WTC11 (cell line): ENCODE measurements at regions not wholly inside any gene's neighbourhood (a gene's known extent, or its start where the extent isn't known, plus 50 kb on each side); places are given as distances from the start of the nearest gene placed in this dataset.
A peak's percentile ranks its signal among the peaks of the same experiment; 100 is the strongest.

Experiments used
- ATAC-seq: fragments of 200-7000 bp; cut with Tn5 transposase; 2 replicates; pipeline ENCODE4 v1.10.0; 2021; ENCODE audit warnings: mild to moderate bottlenecking, moderate library complexity
- CTCF ChIA-PET: fragments of 300-600 bp; sonication (Branson Sonifier 250); formaldehyde crosslinking; loops from one replicate; lab custom pipeline; 2021; ENCODE audit warnings: antibody characterized with exemption; lab: Charles Lee
- POLR2A ChIA-PET: fragments of 350-600 bp; sonication (Branson Sonifier 250); formaldehyde crosslinking; loops from one replicate; lab custom pipeline; 2021; ENCODE audit warnings: antibody characterized with exemption; lab: Charles Lee
- DNase-seq: peaks from one replicate; pipeline ENCODE4 v3.0.0; 2021; ENCODE audit warnings: low spot score
- H3K27ac Mint-ChIP-seq: 2 replicates; pipeline ENCODE4 v1.8.0; 2021; ENCODE audit warnings: mixed read lengths
- H3K27me3 Mint-ChIP-seq: 2 replicates; pipeline ENCODE4 v1.8.0; 2021; ENCODE audit warnings: low read depth, mild to moderate bottlenecking, moderate library complexity, mixed read lengths
- H3K36me3 Mint-ChIP-seq: 2 replicates; pipeline ENCODE4 v1.8.0; 2021; ENCODE audit warnings: mixed read lengths
- H3K4me1 Mint-ChIP-seq: 2 replicates; pipeline ENCODE4 v1.8.0; 2022; ENCODE audit warnings: mixed read lengths
- H3K4me3 Mint-ChIP-seq: 2 replicates; pipeline ENCODE4 v1.8.0; 2021; ENCODE audit warnings: mild to moderate bottlenecking, moderate library complexity, mixed read lengths
- H3K9me3 Mint-ChIP-seq: 2 replicates; pipeline ENCODE4 v1.8.0; 2021; ENCODE audit warnings: mixed read lengths
- ATF1 ChIP-seq: sonication (generic); formaldehyde crosslinking; IDR thresholded peaks from 2 replicates; pipeline ENCODE4 v1.8.1; 2023; ENCODE audit warnings: mild to moderate bottlenecking, moderate library complexity, missing genetic modification reagents
- CREM ChIP-seq: sonication (generic); formaldehyde crosslinking; IDR thresholded peaks from 2 replicates; pipeline ENCODE4 v1.8.1; 2022; ENCODE audit warnings: mild to moderate bottlenecking, missing genetic modification reagents, moderate library complexity
- EMX1 ChIP-seq: fragments of 250-450 bp; sonication (Bioruptor Pico); IDR thresholded peaks from 2 replicates; pipeline ENCODE4 v1.8.0; 2021; ENCODE audit warnings: mild to moderate bottlenecking
- FOXJ3 ChIP-seq: sonication (generic); formaldehyde crosslinking; IDR thresholded peaks from 2 replicates; pipeline ENCODE4 v1.9.0; 2021; ENCODE audit warnings: missing genetic modification reagents, mild to moderate bottlenecking, borderline replicate concordance
- FOXP1 ChIP-seq: sonication (generic); formaldehyde crosslinking; IDR thresholded peaks from 2 replicates; pipeline ENCODE4 v1.8.0; 2022; ENCODE audit warnings: missing genetic modification reagents, mild to moderate bottlenecking, moderate library complexity, borderline replicate concordance
- MXD4 ChIP-seq: fragments of 250-450 bp; sonication (Bioruptor Pico); IDR thresholded peaks from 2 replicates; pipeline ENCODE4 v1.8.0; 2021; ENCODE audit warnings: mild to moderate bottlenecking, moderate library complexity, borderline replicate concordance
- MYBL2 ChIP-seq: sonication (generic); formaldehyde crosslinking; IDR thresholded peaks from 2 replicates; pipeline ENCODE4 v1.8.1; 2023; ENCODE audit warnings: mild to moderate bottlenecking, moderate library complexity, missing genetic modification reagents
- PRRX2 ChIP-seq: fragments of 250-450 bp; sonication (Bioruptor Pico); IDR thresholded peaks from 2 replicates; pipeline ENCODE4 v1.8.0; 2021; ENCODE audit warnings: mild to moderate bottlenecking
- ZNF219 ChIP-seq: sonication (generic); formaldehyde crosslinking; IDR thresholded peaks from 2 replicates; pipeline ENCODE4 v1.8.0; 2023; ENCODE audit warnings: missing genetic modification reagents, mild to moderate bottlenecking, borderline replicate concordance
- ZNF416 ChIP-seq: fragments of 250-450 bp; sonication (Bioruptor Pico); IDR thresholded peaks from 2 replicates; pipeline ENCODE4 v1.9.0; 2021; ENCODE audit warnings: mild to moderate bottlenecking, inconsistent platforms
- TF ChIP-seq, protein P1 (sequence below): sonication (generic); formaldehyde crosslinking; IDR thresholded peaks from 2 replicates; pipeline ENCODE4 v1.8.1; 2023; ENCODE audit warnings: mild to moderate bottlenecking, moderate library complexity, missing genetic modification reagents
- TF ChIP-seq, protein P2 (sequence below): sonication (generic); formaldehyde crosslinking; IDR thresholded peaks from 2 replicates; pipeline ENCODE4 v1.8.1; 2023; ENCODE audit warnings: mild to moderate bottlenecking, missing genetic modification reagents, moderate library complexity
- TF ChIP-seq, protein P3 (sequence below): sonication (generic); formaldehyde crosslinking; IDR thresholded peaks from 2 replicates; pipeline ENCODE4 v1.8.1; 2022; ENCODE audit warnings: mild to moderate bottlenecking, moderate library complexity, missing genetic modification reagents
- TF ChIP-seq, protein P4 (sequence below): sonication (generic); formaldehyde crosslinking; conservative IDR thresholded peaks from 2 replicates; pipeline ENCODE4 v1.8.1; 2023; ENCODE audit warnings: mild to moderate bottlenecking, low read depth, missing genetic modification reagents, moderate library complexity
- TF ChIP-seq, protein P5 (sequence below): sonication (generic); formaldehyde crosslinking; IDR thresholded peaks from 2 replicates; pipeline ENCODE4 v1.8.1; 2022; ENCODE audit warnings: missing genetic modification reagents, borderline replicate concordance
- TF ChIP-seq, protein P6 (sequence below): fragments of 250-450 bp; sonication (Bioruptor Pico); IDR thresholded peaks from 2 replicates; pipeline ENCODE4 v1.9.0; 2021; ENCODE audit warnings: mild to moderate bottlenecking
- TF ChIP-seq, protein P7 (sequence below): sonication (generic); formaldehyde crosslinking; IDR thresholded peaks from 2 replicates; pipeline ENCODE4 v1.8.1; 2022; ENCODE audit warnings: low read depth, mild to moderate bottlenecking, moderate library complexity, missing genetic modification reagents, borderline replicate concordance
- TF ChIP-seq, protein P8 (sequence below): sonication (generic); formaldehyde crosslinking; IDR thresholded peaks from 2 replicates; pipeline ENCODE4 v1.8.1; 2023; ENCODE audit warnings: mild to moderate bottlenecking, missing genetic modification reagents

DNA sequence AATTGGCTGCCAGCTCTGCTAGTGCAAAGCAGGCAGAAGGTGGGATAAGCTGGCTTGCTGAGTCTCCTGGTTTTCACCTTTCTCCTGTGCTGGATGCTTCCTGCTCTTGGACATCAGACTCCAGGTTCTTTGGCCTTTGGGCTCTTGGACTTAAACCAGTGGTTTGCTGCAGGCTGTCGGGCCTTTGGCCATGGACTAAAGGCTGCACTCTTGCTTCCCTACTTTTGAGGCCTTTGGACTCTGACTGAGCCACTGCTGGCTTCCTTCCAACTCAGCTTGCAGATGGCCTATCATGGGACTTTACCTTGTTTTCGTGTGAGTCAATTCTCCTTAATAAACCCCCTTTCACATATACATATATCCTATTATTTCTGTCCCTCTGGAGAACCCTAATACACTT is 1293.9 kb upstream of the CDH6 start (continued):
- no peak for TF ChIP-seq ZNF416

DNA sequence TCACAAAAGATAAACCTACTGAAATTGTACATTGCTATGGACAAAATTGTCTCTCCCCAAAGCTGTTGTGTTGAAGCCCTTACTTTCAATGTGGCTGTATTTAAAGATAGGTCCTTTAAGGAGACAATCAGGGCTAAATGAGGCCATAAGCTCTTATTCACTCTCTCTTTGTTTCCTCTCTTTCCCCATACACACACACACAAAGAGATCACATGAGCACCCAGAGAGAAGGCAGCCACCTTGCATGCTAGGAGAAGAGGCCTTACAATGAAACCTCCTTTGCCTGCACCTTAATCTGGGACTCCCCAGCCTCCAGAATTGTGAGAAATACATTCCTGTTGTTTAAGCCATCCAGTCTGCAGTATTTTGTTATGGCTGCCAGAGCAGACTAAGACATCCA is 1295.6 kb upstream of the CDH6 start:
- ChIA-PET POLR2A (no interaction called here), CTCF (no interaction called here)
- H3K9me3 Mint-ChIP-seq = peaks cover 9% of the 10 kb centered on the region; the same call in 1 of the 2 replicates
- TF ChIP-seq, protein P1, sequence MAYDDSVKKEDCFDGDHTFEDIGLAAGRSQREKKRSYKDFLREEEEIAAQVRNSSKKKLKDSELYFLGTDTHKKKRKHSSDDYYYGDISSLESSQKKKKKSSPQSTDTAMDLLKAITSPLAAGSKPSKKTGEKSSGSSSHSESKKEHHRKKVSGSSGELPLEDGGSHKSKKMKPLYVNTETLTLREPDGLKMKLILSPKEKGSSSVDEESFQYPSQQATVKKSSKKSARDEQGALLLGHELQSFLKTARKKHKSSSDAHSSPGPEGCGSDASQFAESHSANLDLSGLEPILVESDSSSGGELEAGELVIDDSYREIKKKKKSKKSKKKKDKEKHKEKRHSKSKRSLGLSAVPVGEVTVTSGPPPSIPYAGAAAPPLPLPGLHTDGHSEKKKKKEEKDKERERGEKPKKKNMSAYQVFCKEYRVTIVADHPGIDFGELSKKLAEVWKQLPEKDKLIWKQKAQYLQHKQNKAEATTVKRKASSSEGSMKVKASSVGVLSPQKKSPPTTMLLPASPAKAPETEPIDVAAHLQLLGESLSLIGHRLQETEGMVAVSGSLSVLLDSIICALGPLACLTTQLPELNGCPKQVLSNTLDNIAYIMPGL (CRISPR knock-in tag) = no peak
- no peak for TF ChIP-seq FOXJ3 (CRISPR knock-in tag)
- TF ChIP-seq, protein P2, sequence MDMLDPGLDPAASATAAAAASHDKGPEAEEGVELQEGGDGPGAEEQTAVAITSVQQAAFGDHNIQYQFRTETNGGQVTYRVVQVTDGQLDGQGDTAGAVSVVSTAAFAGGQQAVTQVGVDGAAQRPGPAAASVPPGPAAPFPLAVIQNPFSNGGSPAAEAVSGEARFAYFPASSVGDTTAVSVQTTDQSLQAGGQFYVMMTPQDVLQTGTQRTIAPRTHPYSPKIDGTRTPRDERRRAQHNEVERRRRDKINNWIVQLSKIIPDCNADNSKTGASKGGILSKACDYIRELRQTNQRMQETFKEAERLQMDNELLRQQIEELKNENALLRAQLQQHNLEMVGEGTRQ = peak; percentile 35; the same call in 1 of the 2 replicates
- TF ChIP-seq, all 79 proteins: peak for 1
- no peaks in the 10 kb centered on the region; the same call in 1 of the 2 replicates for H3K27me3 Mint-ChIP-seq
- no peak overlapping the region for H3K4me3 Mint-ChIP-seq
- H3K4me1 Mint-ChIP-seq = peaks cover 6% of the 10 kb centered on the region
- no peaks in the 10 kb centered on the region; the same call in 1 of the 2 replicates for H3K36me3 Mint-ChIP-seq
- H3K27ac Mint-ChIP-seq = no peak overlapping the region
- DNase-seq (no peak), ATAC-seq (peak; percentile 73; the same call in 1 of the 2 replicates)

DNA sequence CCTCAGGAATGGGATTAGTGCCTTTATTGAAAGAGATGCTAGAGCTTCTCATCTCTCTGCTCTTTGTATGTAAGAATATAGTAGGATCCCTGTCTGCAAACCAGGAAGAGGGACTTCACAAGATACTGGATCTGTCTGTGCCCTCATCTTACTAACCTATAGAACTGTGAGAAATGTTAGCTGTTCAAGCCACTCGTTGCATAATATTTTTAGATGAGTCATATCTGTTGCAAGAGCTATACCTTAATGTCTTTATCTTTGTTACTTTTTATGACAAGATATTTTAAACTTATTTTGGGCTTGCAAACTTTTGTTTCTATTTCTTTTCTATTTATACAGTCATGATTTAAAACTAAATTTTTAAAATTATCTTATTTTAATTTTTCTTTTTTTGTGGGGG is 1296.8 kb upstream of the CDH6 start:
- no peak for ATAC-seq
- no peak for DNase-seq
- Mint-ChIP-seq H3K27ac (no peak overlapping the region), H3K4me3 (no peak overlapping the region), H3K27me3 (no peaks in the 10 kb centered on the region; the same call in 1 of the 2 replicates), H3K9me3 (peaks cover 6% of the 10 kb centered on the region; the same call in 1 of the 2 replicates), H3K4me1 (peaks cover 6% of the 10 kb centered on the region), H3K36me3 (no peaks in the 10 kb centered on the region; the same call in 1 of the 2 replicates)
- no peak for TF ChIP-seq MYBL2 (CRISPR knock-in tag)
- TF ChIP-seq, protein P3, sequence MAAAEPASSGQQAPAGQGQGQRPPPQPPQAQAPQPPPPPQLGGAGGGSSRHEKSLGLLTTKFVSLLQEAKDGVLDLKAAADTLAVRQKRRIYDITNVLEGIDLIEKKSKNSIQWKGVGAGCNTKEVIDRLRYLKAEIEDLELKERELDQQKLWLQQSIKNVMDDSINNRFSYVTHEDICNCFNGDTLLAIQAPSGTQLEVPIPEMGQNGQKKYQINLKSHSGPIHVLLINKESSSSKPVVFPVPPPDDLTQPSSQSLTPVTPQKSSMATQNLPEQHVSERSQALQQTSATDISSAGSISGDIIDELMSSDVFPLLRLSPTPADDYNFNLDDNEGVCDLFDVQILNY = no peak
- TF ChIP-seq PRRX2 (CRISPR knock-in tag) = no peak
- no peak for TF ChIP-seq EMX1
- TF ChIP-seq FOXJ3 (CRISPR knock-in tag) = no peak
- TF ChIP-seq CREM (CRISPR knock-in tag) = no peak
- TF ChIP-seq MXD4 (CRISPR knock-in tag) = no peak
- TF ChIP-seq ZNF219 (CRISPR knock-in tag) = no peak
- TF ChIP-seq, protein P4, sequence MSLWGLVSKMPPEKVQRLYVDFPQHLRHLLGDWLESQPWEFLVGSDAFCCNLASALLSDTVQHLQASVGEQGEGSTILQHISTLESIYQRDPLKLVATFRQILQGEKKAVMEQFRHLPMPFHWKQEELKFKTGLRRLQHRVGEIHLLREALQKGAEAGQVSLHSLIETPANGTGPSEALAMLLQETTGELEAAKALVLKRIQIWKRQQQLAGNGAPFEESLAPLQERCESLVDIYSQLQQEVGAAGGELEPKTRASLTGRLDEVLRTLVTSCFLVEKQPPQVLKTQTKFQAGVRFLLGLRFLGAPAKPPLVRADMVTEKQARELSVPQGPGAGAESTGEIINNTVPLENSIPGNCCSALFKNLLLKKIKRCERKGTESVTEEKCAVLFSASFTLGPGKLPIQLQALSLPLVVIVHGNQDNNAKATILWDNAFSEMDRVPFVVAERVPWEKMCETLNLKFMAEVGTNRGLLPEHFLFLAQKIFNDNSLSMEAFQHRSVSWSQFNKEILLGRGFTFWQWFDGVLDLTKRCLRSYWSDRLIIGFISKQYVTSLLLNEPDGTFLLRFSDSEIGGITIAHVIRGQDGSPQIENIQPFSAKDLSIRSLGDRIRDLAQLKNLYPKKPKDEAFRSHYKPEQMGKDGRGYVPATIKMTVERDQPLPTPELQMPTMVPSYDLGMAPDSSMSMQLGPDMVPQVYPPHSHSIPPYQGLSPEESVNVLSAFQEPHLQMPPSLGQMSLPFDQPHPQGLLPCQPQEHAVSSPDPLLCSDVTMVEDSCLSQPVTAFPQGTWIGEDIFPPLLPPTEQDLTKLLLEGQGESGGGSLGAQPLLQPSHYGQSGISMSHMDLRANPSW = no peak
- TF ChIP-seq, protein P5, sequence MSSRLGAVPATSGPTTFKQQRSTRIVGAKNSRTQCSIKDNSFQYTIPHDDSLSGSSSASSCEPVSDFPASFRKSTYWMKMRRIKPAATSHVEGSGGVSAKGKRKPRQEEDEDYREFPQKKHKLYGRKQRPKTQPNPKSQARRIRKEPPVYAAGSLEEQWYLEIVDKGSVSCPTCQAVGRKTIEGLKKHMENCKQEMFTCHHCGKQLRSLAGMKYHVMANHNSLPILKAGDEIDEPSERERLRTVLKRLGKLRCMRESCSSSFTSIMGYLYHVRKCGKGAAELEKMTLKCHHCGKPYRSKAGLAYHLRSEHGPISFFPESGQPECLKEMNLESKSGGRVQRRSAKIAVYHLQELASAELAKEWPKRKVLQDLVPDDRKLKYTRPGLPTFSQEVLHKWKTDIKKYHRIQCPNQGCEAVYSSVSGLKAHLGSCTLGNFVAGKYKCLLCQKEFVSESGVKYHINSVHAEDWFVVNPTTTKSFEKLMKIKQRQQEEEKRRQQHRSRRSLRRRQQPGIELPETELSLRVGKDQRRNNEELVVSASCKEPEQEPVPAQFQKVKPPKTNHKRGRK (CRISPR knock-in tag) = no peak
- no peak for TF ChIP-seq FOXP1
- no peak for TF ChIP-seq ATF1 (CRISPR knock-in tag)
- TF ChIP-seq, protein P6, sequence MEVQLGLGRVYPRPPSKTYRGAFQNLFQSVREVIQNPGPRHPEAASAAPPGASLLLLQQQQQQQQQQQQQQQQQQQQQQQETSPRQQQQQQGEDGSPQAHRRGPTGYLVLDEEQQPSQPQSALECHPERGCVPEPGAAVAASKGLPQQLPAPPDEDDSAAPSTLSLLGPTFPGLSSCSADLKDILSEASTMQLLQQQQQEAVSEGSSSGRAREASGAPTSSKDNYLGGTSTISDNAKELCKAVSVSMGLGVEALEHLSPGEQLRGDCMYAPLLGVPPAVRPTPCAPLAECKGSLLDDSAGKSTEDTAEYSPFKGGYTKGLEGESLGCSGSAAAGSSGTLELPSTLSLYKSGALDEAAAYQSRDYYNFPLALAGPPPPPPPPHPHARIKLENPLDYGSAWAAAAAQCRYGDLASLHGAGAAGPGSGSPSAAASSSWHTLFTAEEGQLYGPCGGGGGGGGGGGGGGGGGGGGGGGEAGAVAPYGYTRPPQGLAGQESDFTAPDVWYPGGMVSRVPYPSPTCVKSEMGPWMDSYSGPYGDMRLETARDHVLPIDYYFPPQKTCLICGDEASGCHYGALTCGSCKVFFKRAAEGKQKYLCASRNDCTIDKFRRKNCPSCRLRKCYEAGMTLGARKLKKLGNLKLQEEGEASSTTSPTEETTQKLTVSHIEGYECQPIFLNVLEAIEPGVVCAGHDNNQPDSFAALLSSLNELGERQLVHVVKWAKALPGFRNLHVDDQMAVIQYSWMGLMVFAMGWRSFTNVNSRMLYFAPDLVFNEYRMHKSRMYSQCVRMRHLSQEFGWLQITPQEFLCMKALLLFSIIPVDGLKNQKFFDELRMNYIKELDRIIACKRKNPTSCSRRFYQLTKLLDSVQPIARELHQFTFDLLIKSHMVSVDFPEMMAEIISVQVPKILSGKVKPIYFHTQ = no peak
- TF ChIP-seq, protein P7, sequence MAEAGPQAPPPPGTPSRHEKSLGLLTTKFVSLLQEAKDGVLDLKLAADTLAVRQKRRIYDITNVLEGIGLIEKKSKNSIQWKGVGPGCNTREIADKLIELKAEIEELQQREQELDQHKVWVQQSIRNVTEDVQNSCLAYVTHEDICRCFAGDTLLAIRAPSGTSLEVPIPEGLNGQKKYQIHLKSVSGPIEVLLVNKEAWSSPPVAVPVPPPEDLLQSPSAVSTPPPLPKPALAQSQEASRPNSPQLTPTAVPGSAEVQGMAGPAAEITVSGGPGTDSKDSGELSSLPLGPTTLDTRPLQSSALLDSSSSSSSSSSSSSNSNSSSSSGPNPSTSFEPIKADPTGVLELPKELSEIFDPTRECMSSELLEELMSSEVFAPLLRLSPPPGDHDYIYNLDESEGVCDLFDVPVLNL (CRISPR knock-in tag) = no peak
- TF ChIP-seq, protein P8, sequence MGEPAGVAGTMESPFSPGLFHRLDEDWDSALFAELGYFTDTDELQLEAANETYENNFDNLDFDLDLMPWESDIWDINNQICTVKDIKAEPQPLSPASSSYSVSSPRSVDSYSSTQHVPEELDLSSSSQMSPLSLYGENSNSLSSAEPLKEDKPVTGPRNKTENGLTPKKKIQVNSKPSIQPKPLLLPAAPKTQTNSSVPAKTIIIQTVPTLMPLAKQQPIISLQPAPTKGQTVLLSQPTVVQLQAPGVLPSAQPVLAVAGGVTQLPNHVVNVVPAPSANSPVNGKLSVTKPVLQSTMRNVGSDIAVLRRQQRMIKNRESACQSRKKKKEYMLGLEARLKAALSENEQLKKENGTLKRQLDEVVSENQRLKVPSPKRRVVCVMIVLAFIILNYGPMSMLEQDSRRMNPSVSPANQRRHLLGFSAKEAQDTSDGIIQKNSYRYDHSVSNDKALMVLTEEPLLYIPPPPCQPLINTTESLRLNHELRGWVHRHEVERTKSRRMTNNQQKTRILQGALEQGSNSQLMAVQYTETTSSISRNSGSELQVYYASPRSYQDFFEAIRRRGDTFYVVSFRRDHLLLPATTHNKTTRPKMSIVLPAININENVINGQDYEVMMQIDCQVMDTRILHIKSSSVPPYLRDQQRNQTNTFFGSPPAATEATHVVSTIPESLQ (CRISPR knock-in tag) = no peak
- POLR2A ChIA-PET = no interaction called here
- CTCF ChIA-PET = no interaction called here
